ENCODE measurements at regions not wholly inside any gene's neighbourhood (a gene's known extent, or its start where the extent isn't known, plus 50 kb on each side); places are given as distances from the start of the nearest gene placed in this dataset.

- Histone ChIP-seq H4K20me1 (ENCODE audit: insufficient read depth, poor library complexity, severe bottlenecking) (no peaks in the 10 kb centered on the region), H3K9me2 (replicated peaks; ENCODE audit: insufficient read depth) (no peaks in the 10 kb centered on the region), H3K9me3 (ENCODE audit: low read depth) (no peaks in the 10 kb centered on the region), H3K79me2 (no peaks in the 10 kb centered on the region), H2AFZ (no peak overlapping the region), H3K4me3 (no peak overlapping the region), H3K27ac (no peak overlapping the region), H3K4me1 (ENCODE audit: insufficient read depth) (peaks cover 8% of the 10 kb centered on the region), H3K36me3 (replicated peaks; ENCODE audit: insufficient read depth, low read depth) (no peaks in the 10 kb centered on the region), H3K27me3 (no peaks in the 10 kb centered on the region), H3K4me2 (no peak overlapping the region)
- DNase-seq (ENCODE audit: low spot score) = no peak
- TF ChIP-seq CTCF (IDR thresholded peaks at IDR 0.05; ENCODE audit: poor library complexity) = no peak
- no peak for TF ChIP-seq EZH2phosphoT487 (IDR thresholded peaks at IDR 0.05; ENCODE audit: low read depth, severe bottlenecking, unreplicated experiment)
- no peak for TF ChIP-seq EZH2 (IDR thresholded peaks at IDR 0.05; ENCODE audit: borderline replicate concordance)
- WGBS (ENCODE audit: low lambda C conversion rate, missing lambda C conversion rate) = 94% methylated on average over 7 of the region's 7 CpGs
These were observed 300.8 kb upstream of the STXBP5 start for GRCh38 chr6:146903451-146903850.

- peaks cover 11% of the 10 kb centered on the region for H3K4me1 ChIP-seq (ENCODE audit: insufficient read depth)
These were observed 299.6 kb upstream of the STXBP5 start for GRCh38 chr6:146904596-146904995.

GRCh38 chr6:146905181-146905704, 299.0 kb upstream of the STXBP5 start:
- no peak overlapping the region for H3K4me2 ChIP-seq
- no peak overlapping the region for H2AFZ ChIP-seq
- no peaks in the 10 kb centered on the region for H3K9me3 ChIP-seq (ENCODE audit: low read depth)
- no peak overlapping the region for H3K4me3 ChIP-seq
- H3K9me2 ChIP-seq (replicated peaks; ENCODE audit: insufficient read depth) = no peaks in the 10 kb centered on the region
- H3K36me3 ChIP-seq (replicated peaks; ENCODE audit: insufficient read depth, low read depth) = no peaks in the 10 kb centered on the region
- TF ChIP-seq CTCF (IDR thresholded peaks at IDR 0.05; ENCODE audit: poor library complexity) (no peak), EZH2phosphoT487 (IDR thresholded peaks at IDR 0.05; ENCODE audit: low read depth, severe bottlenecking, unreplicated experiment) (no peak), EZH2 (IDR thresholded peaks at IDR 0.05; ENCODE audit: borderline replicate concordance) (no peak)
- H3K27ac ChIP-seq = no peak overlapping the region
- no peaks in the 10 kb centered on the region for H4K20me1 ChIP-seq (ENCODE audit: insufficient read depth, poor library complexity, severe bottlenecking)
- no peaks in the 10 kb centered on the region for H3K27me3 ChIP-seq
- H3K4me1 ChIP-seq (ENCODE audit: insufficient read depth) = peaks cover 11% of the 10 kb centered on the region
- no peaks in the 10 kb centered on the region for H3K79me2 ChIP-seq
- DNase-seq (ENCODE audit: low spot score) = no peak

More at GRCh38 chr6:146904596-146904995, 299.6 kb upstream of the STXBP5 start:
- H3K79me2 ChIP-seq = no peaks in the 10 kb centered on the region
- no peak overlapping the region for H3K4me3 ChIP-seq
- H3K9me2 ChIP-seq (replicated peaks; ENCODE audit: insufficient read depth) = no peaks in the 10 kb centered on the region
- no peak overlapping the region for H2AFZ ChIP-seq
- no peaks in the 10 kb centered on the region for H4K20me1 ChIP-seq (ENCODE audit: insufficient read depth, poor library complexity, severe bottlenecking)
- 93% methylated on average over 6 of the region's 6 CpGs for WGBS (ENCODE audit: low lambda C conversion rate, missing lambda C conversion rate)
- H3K36me3 ChIP-seq (replicated peaks; ENCODE audit: insufficient read depth, low read depth) = no peaks in the 10 kb centered on the region
- no peaks in the 10 kb centered on the region for H3K9me3 ChIP-seq (ENCODE audit: low read depth)
- DNase-seq (ENCODE audit: low spot score) = no peak
- TF ChIP-seq EZH2 (IDR thresholded peaks at IDR 0.05; ENCODE audit: borderline replicate concordance) = no peak
- TF ChIP-seq CTCF (IDR thresholded peaks at IDR 0.05; ENCODE audit: poor library complexity) = no peak
- no peak for TF ChIP-seq EZH2phosphoT487 (IDR thresholded peaks at IDR 0.05; ENCODE audit: low read depth, severe bottlenecking, unreplicated experiment)
- no peak overlapping the region for H3K4me2 ChIP-seq
- H3K27me3 ChIP-seq = no peaks in the 10 kb centered on the region
- H3K27ac ChIP-seq = no peak overlapping the region

GRCh38 chr6:146908786-146909185, 295.4 kb upstream of the STXBP5 start:
- Histone ChIP-seq H3K9me2 (replicated peaks; ENCODE audit: insufficient read depth) (no peaks in the 10 kb centered on the region), H3K79me2 (no peaks in the 10 kb centered on the region), H4K20me1 (ENCODE audit: insufficient read depth, poor library complexity, severe bottlenecking) (no peaks in the 10 kb centered on the region), H3K27ac (no peak overlapping the region), H3K27me3 (no peaks in the 10 kb centered on the region), H3K36me3 (replicated peaks; ENCODE audit: insufficient read depth, low read depth) (no peaks in the 10 kb centered on the region), H3K4me3 (no peak overlapping the region), H3K4me1 (ENCODE audit: insufficient read depth) (peaks cover 21% of the 10 kb centered on the region), H3K4me2 (no peak overlapping the region), H2AFZ (no peak overlapping the region), H3K9me3 (ENCODE audit: low read depth) (no peaks in the 10 kb centered on the region)
- TF ChIP-seq CTCF (IDR thresholded peaks at IDR 0.05; ENCODE audit: poor library complexity) = no peak
- no peak for TF ChIP-seq EZH2 (IDR thresholded peaks at IDR 0.05; ENCODE audit: borderline replicate concordance)
- TF ChIP-seq EZH2phosphoT487 (IDR thresholded peaks at IDR 0.05; ENCODE audit: low read depth, severe bottlenecking, unreplicated experiment) = no peak
- WGBS (ENCODE audit: low lambda C conversion rate, missing lambda C conversion rate) = 94% methylated on average over 4 of the region's 4 CpGs
- no peak for DNase-seq (ENCODE audit: low spot score)

Data from hepatocyte (in vitro differentiated cells).